Left ventricle myocardium superior (tissue), 1 donor: ENCODE measurements at regions not wholly inside any gene's neighbourhood (a gene's known extent, or its start where the extent isn't known, plus 50 kb on each side); places are given as distances from the start of the nearest gene placed in this dataset.

Experiments
- ATAC-seq: fragments of 200-7000 bp; cut with Tn5 transposase; one replicate; pipeline ENCODE4 v1.9.1; 2020; ENCODE audit warnings: mild to moderate bottlenecking, moderate library complexity
- DNase-seq: peaks from one replicate; pipeline ENCODE4 v3.0.0-alpha.2; 2020
- intact Hi-C: fragments of 100-400 bp; cut with micrococcal nuclease; formaldehyde crosslinking; loops from one replicate; pipeline ENCODE4 v1.11.0; 2022
- donor health status: DM: no; HTN: yes; CAD: no; lungs with severe emphysema.

DNA sequence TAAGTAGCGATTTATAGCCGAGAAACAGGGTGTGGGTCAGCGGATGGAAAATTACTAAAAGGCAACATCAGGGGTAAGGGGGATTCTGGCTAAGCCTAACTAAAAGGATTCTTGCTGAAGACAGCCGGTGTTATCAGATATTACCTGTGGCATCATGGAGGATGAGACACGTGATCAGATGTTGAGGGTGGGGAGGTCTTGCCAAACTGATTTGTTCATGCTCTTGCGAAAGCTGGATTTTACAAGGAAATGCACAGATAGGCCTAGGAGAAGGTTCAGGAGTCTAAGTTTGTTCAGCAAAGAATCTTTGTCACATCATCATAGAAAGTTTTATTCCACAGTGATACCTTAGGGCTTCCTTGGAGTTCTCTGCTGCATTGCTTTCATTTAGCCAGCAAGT is 396.8 kb upstream of the TBL1XR1 start:
- ATAC-seq (no peak), DNase-seq (no peak)
- intact Hi-C loops = no loop called here

DNA sequence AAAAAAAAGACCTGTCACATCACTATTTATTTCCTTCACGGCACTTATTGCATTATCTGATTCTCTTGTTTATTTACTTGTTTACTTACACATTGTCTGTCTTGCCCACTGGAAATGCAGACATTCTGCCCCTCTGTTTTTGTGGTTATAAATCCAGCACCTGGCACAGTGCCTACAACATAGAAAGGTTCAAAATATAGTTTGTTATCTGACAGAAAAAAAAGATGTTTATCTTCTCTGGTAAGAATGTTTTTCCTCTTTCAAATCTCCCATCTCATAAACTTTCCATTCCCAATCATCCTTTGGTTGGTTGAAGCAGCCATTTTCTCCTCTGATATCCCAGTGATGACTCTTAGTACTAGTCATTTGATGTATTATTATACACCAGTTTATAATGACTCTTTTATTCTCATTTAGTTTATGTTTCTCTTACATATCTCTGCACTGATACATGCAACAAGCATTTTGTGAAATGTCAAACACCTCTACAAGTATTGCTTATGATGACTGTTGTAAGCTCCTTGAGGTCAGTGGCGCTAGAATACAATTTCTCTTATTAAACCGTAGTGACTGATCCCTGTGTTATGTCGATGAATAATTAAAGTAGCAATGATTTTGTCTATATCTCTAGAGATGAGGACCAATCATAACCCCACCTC is 398.4 kb upstream of the TBL1XR1 start:
- DNase-seq (no peak), ATAC-seq (no peak)
- intact Hi-C loops = no loop called here

DNA sequence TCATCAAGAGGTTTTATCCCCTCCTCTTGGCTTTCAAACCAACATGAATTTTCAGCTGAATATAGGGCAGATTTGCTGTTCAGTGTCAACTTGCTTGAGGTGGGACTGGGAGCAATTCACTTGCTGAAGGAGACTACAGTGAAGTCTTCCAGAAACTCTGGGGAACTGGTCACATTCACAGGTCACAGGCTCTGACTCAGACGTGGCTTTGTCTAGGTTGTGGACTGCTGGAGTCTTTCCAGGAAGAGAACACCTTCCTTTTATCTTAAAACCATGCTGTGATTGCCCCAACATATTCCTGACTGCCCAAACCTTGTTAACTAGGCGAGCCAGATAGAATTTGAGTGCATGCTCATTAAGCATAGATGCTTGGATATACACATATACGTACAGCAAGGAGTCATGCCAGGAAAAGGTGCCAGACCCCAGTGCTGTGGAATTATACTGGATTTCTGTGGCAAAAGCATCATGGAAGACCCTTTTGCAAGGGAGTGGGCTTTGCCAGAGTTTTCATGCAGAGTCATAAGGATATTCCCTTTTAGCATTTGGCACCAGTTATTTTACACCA is 399.1 kb upstream of the TBL1XR1 start:
- DNase-seq = no peak
- intact Hi-C loops = no loop called here
- ATAC-seq = no peak

DNA sequence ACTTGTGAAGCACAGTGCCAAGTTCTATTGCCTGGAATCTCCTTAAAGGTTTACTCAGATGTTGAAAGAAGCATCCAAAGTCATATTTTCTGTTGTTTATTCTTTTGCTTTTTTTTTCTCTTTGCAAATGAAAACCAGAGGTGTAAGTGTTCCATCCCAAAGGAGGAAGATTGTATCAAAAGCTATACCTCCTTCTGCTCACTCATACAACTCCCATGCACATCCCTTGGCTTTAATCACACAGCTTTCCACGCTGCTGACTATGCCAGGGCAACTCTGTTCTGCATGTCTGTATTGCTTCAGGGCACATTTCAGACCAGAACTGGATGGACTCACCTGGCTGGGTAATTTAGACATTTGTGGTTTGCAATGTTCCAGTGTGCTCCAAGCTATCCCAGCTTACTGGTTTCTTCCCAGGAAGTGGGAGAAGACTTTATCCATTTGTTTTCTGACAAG is 399.6 kb upstream of the TBL1XR1 start:
- intact Hi-C loops = no loop called here

DNA sequence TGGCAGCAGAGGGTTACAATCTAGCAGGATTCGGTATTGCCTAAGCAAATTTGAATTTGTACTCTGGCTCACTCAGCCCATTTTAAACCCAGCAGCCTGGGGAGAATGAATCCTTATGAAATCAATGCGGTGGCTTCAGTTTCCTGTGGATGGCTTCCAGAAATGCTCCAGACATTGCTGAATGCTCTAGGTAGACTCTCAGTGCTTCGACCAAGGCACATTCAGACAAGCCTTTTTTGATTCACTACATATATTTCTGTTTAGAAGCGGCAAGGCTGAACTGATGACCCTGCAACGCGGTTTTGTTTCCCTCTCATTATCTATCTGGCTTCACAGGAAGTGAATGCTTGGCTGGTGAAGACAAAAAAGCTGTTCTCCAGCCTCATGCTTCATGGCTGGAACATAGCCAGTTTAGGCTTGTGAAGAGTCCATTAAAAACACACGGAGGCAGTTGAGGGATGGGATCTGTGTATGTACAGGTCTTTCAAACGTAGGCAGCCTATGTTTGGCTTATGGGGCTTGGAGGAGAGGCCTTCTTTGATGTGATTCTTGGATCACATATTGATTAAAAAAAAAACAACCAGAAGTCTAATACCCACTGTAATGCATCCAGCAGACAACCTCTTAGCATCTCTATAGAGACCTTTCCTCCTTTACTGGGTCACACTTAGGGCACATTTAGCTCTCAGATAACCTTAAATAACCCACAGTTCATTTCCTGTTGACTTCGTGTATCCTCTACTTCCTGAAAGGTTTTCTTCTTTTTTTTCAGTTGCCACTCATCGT is 400.2 kb upstream of the TBL1XR1 start:
- peak; percentile 83 for ATAC-seq
- intact Hi-C loops = no loop called here
- DNase-seq = no peak

More for the DNA sequence above, 399.6 kb upstream of the TBL1XR1 start:
- ATAC-seq = no peak
- no peak for DNase-seq

DNA sequence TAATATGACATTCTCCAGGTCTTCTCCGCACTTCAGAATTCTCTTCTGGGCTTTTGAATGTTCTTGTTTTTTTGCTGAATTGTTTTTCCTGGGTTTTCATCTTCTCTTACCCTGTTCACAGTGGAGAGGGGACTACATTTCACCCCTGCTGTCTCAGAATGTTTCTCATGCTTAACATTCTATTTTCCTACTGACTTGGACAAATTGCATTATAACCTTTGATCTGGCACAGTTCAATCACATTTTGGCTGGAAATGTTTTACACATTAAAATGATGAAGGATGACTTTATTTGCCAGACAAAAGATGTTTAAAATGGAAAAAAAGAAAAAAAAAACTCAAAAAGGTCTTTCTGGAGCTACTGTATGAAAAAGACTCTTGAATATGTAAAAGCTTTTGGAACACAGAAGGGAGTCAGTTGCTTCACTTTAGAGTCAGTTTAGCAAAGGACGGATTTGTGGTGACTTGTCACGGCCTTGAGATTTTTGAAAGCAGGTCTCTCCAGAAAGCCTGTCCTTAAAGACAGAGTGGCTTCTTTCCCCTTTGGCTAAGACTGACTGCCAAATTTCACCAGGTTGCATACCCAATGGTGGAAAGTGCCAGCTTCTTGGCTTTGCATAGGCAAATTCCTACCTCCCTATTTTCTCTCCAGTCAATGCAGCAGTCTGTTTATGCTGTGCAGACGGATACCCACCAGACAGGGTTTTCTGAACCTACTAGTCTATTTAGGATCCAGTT is 401.0 kb upstream of the TBL1XR1 start:
- peak; percentile 10 for ATAC-seq
- no peak for DNase-seq
- intact Hi-C loops = no loop called here

DNA sequence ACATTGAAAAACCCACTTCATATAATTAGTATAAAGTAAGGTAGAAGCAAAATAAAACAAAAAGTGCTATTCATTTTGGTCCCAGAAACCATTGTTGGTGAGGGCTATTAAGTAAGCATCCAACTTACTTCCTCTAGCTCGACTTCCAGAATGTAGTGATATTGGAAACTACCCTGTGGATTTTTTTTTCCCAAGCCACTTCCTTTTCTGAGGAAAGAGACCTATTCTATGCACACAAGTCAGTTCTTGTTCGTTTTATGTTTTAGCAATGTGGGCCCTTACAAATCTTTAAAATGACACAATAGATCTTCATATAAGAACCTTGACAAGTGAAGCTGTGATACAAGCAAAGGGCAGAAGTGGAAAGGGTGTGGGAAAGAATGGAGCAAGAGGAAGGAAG is 402.0 kb upstream of the TBL1XR1 start:
- no peak for DNase-seq
- intact Hi-C loops = no loop called here
- no peak for ATAC-seq

DNA sequence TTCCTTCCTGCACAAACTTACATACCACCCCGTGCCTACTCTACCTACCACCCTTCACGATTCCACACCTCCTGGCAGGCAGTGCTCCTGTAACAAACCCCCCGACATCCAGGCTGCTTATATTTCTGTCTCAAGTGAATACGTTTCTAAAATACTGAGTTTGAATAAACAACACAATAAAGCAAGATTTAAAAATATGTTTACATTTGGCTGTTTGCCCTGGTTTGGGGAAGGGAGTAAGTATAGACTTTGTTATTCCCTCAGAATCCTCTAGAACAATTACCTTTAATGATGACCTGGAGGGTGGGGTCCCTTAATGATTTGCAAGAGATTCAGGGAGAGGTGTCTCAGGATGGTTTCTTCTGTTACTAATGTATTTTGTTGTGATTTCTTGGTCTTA is 402.6 kb upstream of the TBL1XR1 start:
- DNase-seq = no peak
- intact Hi-C loops = no loop called here
- ATAC-seq = no peak

DNA sequence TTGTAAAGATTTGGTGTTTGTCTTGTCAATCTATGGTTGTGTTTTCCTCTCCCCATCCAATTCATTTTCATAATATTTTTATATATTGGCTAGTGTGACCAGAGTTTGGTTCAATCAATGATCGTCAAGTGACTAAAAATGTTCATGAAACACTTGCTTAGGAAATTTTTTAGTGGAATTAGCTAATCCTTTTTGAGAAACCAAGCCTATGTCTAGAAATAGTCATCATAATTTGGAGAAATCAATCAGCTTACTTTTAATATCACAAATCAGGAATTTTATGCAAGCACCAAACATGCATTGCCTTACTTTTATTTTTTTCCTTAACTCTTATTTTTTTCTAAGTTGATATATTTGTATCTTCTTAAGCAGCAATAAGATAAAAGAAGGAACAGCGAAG is 403.1 kb upstream of the TBL1XR1 start:
- no peak for ATAC-seq
- intact Hi-C loops = no loop called here

DNA sequence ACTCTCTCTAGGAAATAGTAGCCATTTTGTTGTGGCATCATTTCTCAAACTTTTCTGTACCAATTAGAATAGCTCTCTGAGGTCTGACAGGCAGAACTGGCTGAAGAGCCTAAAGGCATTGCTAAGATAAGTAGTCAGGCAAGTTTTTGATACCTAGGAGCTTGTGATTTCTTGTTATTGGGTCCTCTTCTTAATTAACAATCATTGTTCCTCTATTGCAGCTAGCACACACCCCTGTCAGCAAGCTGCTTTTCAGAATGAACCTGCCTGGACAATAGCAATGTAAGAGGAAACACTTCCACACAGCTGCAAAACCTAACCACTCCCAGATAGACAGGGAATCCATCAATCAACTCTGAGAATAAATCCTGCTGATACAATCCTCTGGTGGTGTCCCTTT is 403.9 kb upstream of the TBL1XR1 start:
- DNase-seq (no peak), ATAC-seq (no peak)
- intact Hi-C loops = no loop called here

More for the DNA sequence above, 403.1 kb upstream of the TBL1XR1 start:
- DNase-seq = no peak

DNA sequence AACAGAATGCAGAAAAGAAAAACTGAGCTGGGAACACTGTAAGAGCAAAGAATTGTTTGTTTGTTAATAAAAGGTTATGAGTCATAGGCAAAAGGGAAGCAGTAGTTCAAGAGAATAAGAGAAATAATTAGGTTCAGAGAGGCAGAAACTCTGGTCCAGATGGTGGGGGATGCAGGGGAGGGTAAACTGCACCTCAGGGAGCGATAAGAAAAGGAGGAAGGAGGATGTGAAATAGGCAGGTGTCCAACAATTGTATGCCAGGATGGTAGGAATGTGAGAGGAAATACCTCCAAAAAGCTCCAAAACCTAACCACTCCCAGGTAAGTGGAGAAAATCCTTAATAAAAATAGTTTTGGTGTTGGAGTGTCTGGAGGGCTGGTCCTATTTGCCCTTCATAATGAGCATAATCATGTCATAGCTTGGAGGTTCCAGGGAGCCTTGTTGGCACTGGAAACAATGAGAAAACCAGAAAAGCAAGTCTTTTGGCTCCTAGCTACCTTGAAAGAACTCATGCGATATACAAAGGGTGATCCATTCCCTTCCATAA is 405.4 kb upstream of the TBL1XR1 start:
- ATAC-seq = no peak
- intact Hi-C loops = no loop called here

DNA sequence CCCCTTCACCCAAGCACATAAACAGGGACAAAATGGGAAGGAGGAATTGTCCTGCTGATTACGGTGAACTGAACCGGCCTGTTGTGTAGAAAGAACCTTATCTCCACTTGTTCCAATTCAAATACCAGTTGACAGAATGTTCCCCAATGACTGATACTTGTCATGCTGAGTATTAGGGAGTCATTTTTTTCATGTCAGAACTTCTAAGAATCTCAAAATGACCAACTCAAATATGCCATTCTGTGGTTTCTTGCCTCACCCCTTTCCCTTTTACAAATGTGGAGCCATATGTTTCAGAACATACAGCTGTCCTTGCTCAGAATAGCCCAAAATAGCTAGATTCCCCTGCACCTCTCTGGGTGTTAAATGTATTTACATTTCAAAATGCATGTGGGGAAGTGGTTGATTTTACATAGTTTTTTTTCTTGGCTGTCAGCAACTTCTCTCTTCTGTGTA is 405.9 kb upstream of the TBL1XR1 start:
- DNase-seq (no peak), ATAC-seq (peak; percentile 68)
- intact Hi-C loops = no loop called here

More for the DNA sequence above, 405.4 kb upstream of the TBL1XR1 start:
- no peak for DNase-seq

DNA sequence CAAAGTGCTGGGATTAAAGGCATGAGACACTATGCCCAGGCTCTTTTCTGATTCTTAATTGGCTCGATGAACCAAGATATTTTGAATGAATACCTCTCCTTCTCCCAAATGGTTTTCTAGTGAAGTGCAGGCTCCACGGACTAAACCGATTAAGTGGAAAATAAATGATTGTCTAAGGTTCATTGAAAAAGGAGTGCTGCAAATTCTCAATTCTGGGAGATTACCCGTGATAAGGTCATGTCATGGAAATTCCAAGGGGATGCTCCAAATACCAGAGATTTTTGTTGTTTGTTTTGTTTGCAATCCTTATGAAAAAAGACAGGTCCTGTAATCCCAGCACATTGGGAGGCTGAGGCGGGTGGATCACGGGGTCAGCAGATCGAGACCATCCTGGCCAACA is 406.9 kb upstream of the TBL1XR1 start:
- ATAC-seq = no peak
- intact Hi-C loops = no loop called here

DNA sequence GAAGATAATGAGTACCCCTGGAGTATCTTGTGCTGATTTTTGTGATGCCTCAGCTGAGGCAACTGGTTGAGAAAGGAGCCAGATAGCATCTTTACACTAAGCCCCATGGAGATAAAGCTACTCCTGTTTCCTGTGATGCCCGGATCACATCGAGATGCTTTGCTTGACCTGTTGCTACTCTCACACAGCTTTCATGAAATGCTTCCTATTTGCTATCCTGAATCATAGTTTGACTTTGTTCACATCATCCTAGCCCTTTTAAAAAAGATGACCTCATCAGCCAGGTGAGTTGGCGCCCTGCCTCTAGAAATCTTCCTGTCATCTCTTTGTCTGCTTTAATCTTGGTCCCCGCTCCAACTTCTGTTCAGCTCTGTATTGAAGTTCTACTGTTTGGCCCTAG is 409.6 kb upstream of the TBL1XR1 start:
- no peak for ATAC-seq
- intact Hi-C loops = no loop called here
- DNase-seq = no peak

More for the DNA sequence above, 406.9 kb upstream of the TBL1XR1 start:
- DNase-seq = no peak

DNA sequence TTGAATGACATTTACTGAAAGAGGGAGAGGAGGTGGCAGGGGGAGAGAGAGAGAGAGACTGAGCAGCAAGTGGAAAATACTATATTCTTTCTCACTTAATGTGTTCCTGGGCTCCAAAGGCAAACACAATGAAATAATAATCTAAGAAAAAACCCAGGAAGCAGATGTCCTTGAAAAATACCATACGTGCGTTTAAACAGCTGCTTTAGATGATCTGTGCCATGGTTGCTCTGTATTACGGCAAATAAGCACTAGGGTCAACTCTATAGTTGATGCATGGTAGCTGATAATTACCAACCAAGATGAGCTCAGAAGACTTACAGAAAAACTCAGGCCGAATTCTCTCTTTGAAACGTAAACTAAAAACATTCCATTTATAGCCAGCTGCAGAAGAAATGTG is 410.3 kb upstream of the TBL1XR1 start:
- intact Hi-C loops = no loop called here
- no peak for DNase-seq
- no peak for ATAC-seq

DNA sequence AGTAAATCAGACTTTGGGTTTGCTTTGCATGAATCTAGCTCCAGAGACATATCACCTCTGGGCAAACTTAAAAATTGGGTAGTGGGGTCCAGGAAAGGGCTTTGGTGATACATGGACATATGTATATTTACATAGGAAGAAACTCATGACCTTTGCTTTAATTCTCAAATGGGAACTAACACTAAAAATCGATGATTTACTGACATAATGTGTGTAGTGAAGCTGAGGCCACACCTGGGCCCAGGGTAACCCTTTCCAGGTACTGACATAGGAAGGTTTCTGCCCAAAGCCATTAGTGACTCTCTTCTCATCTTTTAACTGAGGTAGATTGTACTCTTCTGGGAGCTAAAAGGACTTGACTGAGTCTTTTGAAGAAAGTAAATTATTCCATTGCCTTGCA is 411.2 kb upstream of the TBL1XR1 start:
- no peak for DNase-seq
- intact Hi-C loops = no loop called here
- ATAC-seq = no peak

DNA sequence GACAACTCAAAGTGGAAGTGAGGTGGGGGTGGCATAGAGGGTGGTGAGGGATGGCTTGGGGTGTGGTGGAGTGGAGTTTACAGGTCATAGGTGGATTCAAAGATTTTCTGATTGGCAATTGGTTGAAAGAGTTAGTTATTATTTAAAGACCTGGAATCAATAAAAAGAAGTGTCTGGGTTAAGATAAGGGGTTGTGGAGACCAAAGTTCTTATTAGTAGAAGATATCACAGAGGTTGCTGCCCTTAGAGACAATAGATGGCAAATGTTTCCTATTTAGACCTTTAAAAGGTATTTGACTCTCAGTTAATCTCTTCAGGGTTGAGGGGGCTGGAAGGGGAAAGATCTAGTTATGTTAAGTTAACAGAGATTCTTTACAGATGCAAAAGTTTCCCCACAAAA is 412.3 kb upstream of the TBL1XR1 start:
- intact Hi-C loops = no loop called here
- no peak for DNase-seq

DNA sequence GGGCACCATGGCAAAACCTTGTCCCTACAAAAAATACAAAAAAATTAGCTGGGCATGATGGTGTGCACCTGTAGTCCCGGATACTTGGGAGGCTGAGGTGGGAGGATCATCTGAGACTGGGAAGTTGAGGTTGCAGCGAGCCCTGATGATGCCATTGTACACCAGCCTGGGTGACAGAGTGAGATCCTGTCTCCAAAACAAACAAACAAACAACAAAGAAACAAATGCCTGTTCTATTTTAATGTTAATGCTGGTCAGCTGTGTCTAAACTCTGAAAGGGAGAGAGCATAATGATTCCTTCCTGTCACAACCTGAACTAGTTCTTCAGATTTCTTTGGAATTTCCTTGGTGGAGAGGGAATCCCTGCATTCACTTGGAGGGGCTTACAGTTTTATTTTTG is 413.0 kb upstream of the TBL1XR1 start:
- DNase-seq = no peak
- ATAC-seq = no peak
- intact Hi-C loops = no loop called here

More for the DNA sequence above, 412.3 kb upstream of the TBL1XR1 start:
- ATAC-seq = no peak
